Tibial nerve (tissue), 4 donors: ENCODE measurements at regions not wholly inside any gene's neighbourhood (a gene's known extent, or its start where the extent isn't known, plus 50 kb on each side); places are given as distances from the start of the nearest gene placed in this dataset.

Experiments
- CTCF ChIP-seq, 5 experiments: fragments of 200-600 bp in 3 of 5; fragments of 450-650 bp in 2 of 5; sonication (generic) in 3 of 5; IDR thresholded peaks; one replicate each; pipeline ENCODE4 v1.5.1; 2016 to 2019; ENCODE audit warnings: antibody characterized with exemption in 5 of 5, mild to moderate bottlenecking in 3 of 5, moderate library complexity in 2 of 5
- EP300 ChIP-seq, 2 donors: sonication (generic); formaldehyde crosslinking; IDR thresholded peaks; one replicate each; pipeline ENCODE4 v1.6.1; 2017; ENCODE audit warnings: antibody characterized with exemption in 2 of 2, mild to moderate bottlenecking in 1 of 2

GRCh38 chr2:172308253-172308935, 119.0 kb upstream of the ITGA6 start:
- TF ChIP-seq CTCF (IDR thresholded peaks at IDR 0.05), result no peak
- peak in 1 of 2 donors; percentile 37 for TF ChIP-seq EP300 (IDR thresholded peaks at IDR 0.05)
